Fibroblast of skin of abdomen (primary cell): ENCODE measurements at regions not wholly inside any gene's neighbourhood (a gene's known extent, or its start where the extent isn't known, plus 50 kb on each side); places are given as distances from the start of the nearest gene placed in this dataset.

ENCODE experiments used
- DNase-seq: peaks from one replicate; pipeline ENCODE4 v3.0.0-alpha.2; 2013

DNA sequence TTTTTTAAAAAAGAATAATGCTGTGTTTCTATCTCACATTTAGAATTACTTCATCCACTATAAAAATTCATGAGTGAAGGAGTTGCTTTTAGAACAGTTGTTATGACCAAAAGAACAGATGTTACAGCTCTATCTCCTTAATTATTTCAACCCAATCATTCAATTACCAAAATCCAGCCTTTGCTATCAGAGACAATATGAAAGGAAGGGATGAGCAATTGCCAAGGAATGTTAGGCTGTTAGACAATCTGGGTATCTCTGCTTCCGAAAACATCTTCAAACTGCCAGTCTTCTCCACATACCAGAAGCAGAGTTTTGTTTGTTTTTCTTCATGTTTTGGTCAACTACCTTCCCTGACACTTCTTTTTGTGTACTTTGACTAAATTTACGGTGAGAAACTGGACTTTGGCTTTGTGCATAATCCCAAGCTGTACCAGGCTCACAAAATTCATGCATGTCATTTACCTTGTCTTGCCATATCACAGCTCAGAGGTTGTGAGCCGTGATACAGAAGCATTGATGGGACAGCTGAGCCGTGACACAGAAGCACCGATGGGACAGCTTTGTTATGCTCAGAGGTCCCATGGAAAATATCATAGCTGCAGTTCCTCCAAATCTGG, 405.5 kb downstream of the KIF4B start:
- peak; percentile 1 for DNase-seq

GRCh38 chr5:155430192-155430591, 416.6 kb downstream of the KIF4B start:
- no peak for DNase-seq

DNA sequence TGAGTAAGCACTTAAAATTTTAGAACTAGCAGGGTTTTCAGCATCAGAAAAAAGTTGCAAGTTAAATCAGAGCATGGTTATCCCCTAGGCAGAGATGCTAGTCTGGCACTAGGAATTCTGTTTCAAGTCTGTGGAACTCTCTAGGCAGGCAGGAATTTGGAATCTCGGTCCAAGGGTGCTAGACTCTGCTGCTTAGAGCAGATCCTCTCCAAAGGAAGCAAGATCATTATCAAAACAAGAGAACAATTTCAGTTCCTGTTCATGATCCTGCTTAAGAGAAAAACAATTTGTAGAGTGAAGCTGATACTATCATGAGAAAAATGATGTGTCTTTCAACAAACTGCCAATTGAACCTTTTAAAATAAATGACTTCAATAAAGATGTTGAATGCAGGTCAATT, 420.7 kb downstream of the KIF4B start:
- DNase-seq, result no peak

DNA sequence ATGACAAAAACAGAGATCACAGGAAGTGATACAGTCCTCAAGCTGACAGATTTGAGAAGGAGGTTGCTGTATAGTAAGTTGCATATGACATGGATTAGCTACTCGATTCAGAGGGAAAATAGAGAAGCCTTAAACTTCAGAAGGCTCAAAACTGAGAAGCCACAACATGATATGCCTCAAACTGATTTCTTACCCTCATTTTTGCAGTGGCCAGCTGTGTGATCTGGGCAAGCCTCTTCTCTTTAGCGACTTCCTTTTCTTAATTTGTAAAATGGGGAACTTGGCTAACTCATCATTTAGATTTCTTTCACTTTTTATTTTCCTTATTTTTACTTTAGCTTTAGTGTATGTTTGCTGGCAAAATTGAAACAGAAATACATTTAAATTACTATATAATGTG, 421.1 kb downstream of the KIF4B start:
- no peak for DNase-seq

GRCh38 chr5:155441849-155442248, 428.3 kb downstream of the KIF4B start:
- no peak for DNase-seq

DNA sequence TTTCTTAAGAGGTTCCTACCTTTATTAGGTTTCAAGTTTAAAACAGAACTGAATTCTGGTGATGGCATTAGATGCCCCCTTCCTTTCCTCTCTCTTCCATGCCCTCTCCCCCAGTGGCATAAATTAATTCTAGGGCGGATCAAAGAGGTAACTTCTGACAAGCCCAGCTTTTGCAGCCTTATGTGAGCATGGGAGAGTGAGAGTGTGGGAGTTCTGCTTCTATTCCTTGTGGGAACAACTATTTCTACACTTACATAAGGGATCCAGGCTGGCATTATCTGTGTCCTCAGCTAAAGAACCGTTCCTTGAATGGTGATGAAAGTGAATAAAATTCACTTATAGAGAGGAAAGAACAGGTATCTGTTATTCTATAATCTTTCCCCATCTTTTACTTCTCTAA, 437.6 kb downstream of the KIF4B start:
- DNase-seq, result no peak

DNA sequence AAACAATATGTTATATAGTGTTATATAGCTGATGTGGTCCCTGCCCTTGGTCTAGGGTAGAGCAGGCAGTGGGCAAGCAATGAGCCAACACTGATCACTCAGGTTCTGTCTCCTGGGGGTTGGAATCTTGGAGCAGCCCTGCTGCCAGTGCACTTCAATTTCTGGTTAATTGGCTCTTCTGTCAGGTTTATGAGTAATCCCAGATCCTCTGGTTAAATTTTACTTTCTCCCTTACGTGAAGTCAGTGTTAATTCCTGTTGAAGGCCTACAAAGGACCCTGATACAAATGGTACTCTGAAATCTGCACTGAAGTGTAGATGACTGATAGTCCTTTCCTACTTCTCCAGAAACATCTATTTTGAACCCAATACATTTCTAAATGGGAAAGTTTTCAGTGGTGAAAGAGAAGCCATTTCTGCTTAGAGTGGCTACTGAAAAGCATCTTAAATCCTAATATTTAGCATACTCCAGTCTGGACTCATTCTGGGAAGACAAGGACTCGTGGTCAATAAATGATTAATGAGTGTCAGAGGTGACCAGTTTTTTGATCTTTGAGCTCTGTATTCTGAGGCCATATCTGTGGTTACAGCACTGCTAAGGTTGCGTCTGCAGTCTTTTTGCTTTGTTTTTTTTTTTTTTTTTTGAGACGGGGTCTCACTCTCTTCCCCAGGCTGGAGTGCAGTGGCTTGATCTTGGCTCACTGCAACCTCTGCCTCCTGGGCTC, 442.4 kb downstream of the KIF4B start:
- no peak for DNase-seq

- DNase-seq, result no peak
These were observed 446.4 kb downstream of the KIF4B start for GRCh38 chr5:155459889-155460500.

DNA sequence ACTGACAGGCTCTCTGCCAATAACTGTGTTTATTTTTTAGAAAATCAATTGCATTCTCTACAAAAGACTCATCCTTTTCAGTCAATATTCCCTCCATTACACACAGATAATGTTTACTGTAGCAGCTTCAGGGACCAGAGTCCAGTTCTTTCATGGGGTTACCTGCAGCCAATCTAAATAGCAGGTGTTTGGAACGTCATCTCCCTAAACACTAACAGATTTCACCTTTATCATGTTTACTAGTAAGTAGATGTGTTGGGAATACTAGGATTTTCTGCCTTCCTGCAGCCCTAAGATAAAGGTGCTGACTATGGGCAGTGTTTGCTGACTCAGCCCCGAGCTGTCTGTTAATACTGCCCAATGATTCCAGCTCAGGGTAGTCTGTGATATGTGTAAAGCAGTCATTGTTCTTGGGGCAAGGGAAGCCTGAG, 447.0 kb downstream of the KIF4B start:
- DNase-seq, result no peak

- DNase-seq, result no peak
These were observed 447.7 kb downstream of the KIF4B start for GRCh38 chr5:155461304-155461703.

GRCh38 chr5:155466851-155467250, 453.3 kb downstream of the KIF4B start:
- DNase-seq, result no peak

DNA sequence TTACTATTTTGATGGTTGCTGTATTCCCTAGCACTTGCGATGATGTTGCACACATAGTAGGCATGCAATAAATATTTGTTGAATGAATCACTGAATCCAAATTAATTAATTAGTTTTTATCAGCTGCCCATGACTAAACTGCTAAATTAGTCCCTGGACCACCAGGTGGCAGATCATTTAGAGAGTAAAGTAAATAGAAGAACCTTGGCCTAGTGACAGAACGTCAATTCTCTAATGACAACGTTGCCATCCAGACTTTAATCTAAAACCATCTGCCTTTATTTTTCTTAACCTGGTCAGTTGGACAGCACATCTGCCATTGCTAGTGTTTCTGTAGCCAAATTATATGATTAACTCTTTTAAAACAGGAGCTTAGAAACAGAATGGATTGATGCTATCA, 457.5 kb downstream of the KIF4B start:
- no peak for DNase-seq

DNA sequence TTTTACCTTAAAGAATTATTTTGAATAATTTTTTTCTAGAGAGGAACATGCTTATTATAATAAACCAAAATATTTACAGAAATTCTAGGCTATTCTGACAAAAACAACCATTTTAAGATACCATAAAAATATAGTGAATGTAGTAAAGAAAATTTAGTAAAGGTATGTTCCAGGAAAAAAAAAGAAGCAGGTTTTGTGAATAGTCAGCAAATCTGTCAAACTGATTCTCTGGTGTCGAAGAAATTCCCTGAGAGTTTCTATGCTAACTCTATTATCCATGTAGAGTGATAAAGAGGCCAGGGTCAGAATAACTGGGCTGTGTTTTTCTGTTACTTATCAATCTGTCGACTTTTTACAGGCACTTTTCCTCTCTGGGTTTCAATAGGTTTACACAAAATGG, 459.2 kb downstream of the KIF4B start:
- no peak for DNase-seq

DNA sequence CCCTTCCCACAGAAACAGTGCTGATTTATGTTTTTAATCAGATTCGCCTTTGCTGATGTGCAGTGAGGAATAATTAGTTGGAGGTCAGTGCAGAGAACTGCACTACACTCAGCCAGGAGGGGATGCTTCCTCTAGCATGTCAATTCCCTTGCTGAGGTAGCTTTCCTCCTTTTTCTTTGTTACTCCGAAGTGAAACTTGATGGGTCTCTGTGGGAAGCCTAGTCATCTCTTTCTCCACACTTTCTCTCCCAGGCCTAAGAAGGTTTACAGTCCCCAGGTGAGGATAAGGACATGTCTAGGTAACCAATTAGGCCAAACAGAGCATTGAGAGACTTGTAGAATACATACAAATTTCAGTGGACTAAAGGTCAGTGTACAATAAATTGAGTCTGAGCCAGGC, 461.8 kb downstream of the KIF4B start:
- no peak for DNase-seq

DNA sequence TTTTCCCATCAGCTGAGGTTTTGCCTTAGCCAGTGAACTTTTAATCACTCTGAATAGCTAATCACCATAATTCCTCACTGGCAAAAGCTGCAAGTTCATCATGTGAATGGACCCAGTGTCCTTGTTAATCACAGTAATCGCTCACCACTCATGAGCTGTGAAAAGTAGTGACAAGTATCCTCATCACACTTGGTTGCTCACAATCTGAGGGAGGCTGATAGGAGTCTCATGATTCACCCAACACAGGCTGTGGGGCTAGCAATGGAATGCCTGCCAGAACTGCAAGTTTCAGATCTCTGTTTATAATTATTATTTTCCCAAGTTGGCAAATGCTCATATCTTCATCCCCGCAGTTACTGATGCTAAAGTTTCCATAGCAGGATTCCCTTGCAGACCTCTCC, 467.2 kb downstream of the KIF4B start:
- peak; percentile 8 for DNase-seq

GRCh38 chr5:155481182-155481581, 467.6 kb downstream of the KIF4B start:
- DNase-seq, result no peak

GRCh38 chr5:155482428-155482827, 468.9 kb downstream of the KIF4B start:
- no peak for DNase-seq

DNA sequence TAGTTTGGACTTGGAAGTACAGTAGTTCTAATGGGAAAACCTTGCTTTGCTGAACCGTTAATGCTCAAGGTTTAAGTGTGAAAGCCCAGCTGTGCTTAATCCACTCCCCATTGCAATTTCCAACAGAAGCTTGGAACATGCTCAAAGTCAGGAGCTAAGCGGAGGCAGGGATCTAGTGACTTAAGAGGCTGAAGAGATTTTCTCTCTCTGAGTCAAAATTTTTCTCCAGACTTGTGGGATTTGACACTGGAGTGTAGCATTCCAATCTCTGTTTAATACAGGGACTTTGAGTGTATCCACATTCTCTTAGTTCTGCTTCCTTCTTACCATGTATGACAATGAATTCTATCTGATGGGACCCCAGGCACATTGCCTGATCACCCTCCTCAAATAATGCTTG, 471.8 kb downstream of the KIF4B start:
- DNase-seq, result peak; percentile 53

GRCh38 chr5:155489949-155490348, 476.4 kb downstream of the KIF4B start:
- no peak for DNase-seq

DNA sequence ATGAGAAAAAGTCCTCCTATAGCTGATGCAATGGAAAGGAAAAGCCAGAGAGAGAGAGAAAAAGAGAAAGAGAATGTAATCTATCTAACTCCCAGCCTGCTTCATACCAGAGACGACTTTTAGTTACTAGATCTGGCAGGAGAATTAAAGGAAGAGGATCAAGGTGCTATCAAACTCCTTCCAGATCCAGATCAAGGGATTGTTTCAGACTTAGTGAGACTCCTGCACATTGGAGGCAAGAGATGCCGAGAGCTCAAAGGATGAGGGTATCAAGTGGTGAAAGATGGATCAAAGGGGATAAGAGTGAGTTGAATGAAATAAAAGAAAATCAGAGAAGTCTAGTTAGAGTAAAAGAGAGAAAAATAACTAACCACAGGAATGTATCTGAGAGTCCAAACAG, 478.6 kb downstream of the KIF4B start:
- no peak for DNase-seq

DNA sequence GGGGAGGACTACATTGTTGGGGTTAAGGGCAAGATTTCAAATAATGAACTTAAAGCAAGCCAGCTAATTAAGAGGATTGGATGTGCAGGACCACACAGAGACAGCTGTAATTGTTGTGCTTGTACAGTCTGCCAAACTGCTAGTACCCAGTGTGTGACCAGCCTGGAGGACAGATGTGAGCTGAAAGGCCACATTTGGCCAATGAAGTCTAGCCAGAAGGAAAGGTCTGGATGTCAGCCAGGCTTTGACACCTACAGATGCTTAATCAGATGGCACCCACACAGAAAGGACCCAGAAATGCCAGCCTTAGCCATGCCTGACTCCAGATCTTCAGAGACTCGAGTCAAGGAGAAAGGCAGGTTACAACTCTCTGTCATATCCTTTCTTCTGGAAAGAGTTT, 491.1 kb downstream of the KIF4B start:
- no peak for DNase-seq

- no peak for DNase-seq
These were observed 493.8 kb downstream of the KIF4B start for GRCh38 chr5:155507363-155507762.

DNA sequence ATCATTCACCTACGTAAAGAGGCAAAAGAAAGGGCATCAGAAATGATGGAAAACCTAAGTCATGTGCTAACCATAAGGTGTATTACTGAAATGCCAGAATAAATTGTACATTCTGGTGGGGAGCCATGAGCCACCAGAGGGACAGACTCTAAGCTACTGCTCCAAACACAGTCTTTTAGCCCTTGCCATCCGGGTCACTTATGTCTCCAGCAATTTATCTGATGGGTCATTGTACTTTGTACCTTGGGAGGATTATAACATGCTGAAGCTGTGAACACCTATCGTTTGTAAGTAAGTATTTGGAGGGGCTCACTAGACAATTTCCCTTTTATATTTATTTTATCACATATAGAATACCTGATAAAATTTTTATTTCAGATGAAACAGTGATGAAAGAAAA, 495.1 kb downstream of the KIF4B start:
- no peak for DNase-seq

- DNase-seq, result no peak
These were observed 498.8 kb downstream of the KIF4B start for GRCh38 chr5:155512329-155512728.
